ENCODE measurements at regions not wholly inside any gene's neighbourhood (a gene's known extent, or its start where the extent isn't known, plus 50 kb on each side); places are given as distances from the start of the nearest gene placed in this dataset.
"Not testable (repeated sequence)": the region's sequence is repeated elsewhere in the genome, so short reads cannot be mapped to it uniquely, and the experiment has no call there.

DNA sequence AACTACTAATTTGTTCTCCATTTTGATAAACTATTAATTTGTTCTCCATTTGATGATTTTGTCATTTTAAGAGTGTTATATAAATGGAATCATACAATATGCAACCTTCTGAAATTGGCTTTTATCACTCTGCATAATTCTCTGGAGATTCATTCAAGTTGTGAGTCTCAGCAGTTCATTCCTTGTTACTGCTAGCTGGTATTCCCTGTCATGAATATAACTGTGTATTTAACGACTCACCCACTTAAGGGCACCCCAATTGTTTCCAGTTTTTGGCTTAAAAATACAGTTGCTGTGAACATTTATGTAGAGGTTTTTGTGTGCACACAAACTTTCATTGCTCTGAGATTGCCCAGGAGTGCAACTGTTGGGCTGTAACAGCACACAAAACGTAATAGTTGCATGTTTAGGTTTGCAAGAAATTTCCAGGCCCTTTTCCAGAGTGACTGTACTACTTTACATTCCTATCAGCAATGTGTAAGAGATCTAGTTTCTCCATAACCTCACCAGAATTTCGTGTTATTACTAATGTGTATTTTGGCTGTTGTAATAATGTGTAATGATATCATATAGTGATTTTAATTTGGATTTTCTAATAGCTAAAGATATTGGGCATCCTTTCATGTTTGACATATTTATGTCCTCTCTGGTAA, 153.2 kb upstream of the ADCY1 start:
- TF ChIP-seq CTCF (conservative IDR thresholded peaks at IDR 0.05; ENCODE audit: low read depth, low read length) = no peak
- peak; percentile 22 for DNase-seq (ENCODE audit: low read depth)
- H3K4me3 ChIP-seq (ENCODE audit: low read depth, low read length) = no peak overlapping the region

- TF ChIP-seq CTCF (conservative IDR thresholded peaks at IDR 0.05; ENCODE audit: low read depth, low read length) = no peak
- H3K4me3 ChIP-seq (ENCODE audit: low read depth, low read length) = no peak overlapping the region
- DNase-seq (ENCODE audit: low read depth) = no peak
These were observed 152.4 kb upstream of the ADCY1 start for GRCh38 chr7:45421806-45422205.

DNA sequence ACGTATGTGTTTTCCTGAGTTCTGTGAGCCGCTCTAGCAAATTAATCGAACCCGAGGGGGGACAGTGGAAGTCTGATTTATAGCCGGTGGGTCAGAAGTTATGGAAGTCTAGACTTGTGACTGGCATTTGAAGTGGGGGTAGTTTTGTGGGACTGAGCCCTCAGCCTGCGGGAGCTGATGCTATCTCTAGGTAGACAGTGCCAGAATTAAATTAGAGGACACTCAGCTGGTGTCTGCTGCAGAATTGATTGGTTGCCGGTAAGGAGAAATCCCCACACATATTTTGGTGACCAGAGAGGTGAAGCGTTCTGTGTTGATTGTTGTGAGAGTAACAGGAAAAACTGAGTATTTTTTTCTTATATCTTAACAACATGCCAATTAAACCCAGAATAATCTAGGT, 143.8 kb upstream of the ADCY1 start:
- DNase-seq (ENCODE audit: low read depth) = no peak

DNA sequence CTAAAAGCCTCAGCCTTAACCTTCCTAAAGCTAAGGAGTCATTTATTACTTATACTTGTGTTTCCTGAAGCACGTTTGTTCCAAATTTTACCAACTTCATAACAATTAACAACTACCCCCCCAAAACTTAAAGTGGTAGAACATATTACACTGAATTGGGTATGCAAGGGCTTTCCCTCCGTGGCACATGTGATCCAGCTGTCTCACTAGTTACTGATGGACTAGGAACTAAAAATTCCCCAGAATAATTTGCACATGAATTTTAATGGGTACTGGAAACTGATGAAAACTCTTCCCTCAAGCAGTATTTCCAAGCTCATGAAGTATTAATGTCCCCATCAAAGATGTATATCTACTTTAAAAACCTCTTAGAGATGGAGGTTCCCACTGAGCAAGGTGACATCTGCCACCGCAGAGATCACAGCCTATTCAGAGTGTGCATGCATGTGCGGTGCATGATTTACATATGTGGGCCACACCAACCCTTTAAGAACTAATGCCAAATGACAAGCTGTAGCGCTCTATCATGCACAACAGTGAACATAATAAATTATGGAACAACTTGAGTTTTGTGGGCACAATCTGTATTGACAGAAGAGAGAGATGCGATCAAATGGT, 139.9 kb upstream of the ADCY1 start:
- no peak overlapping the region for H3K4me3 ChIP-seq (ENCODE audit: low read depth, low read length)
- DNase-seq (ENCODE audit: low read depth) = no peak
- TF ChIP-seq CTCF (conservative IDR thresholded peaks at IDR 0.05; ENCODE audit: low read depth, low read length) = no peak

More for the DNA sequence above, 143.8 kb upstream of the ADCY1 start:
- H3K4me3 ChIP-seq (ENCODE audit: low read depth, low read length) = no peak overlapping the region
- TF ChIP-seq CTCF (conservative IDR thresholded peaks at IDR 0.05; ENCODE audit: low read depth, low read length) = no peak

DNA sequence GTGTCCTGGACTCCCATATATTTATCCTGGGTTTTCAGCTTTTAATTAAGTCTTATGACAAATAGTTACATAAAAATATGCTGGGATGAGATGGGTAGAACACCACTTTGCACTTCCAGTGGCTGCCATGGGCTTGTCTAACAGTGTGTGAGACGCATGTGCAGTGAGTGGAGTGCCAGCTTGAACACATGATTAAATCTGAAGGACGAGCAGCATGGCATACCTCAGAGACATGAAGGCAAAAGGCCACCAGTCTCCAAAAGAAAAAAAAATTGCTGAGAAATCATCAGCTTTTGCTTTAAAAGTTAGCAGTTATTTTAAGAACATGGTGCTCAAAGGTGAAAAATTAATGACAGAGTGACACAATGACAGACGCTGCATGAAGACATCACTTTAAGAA, 139.0 kb upstream of the ADCY1 start:
- no peak for DNase-seq (ENCODE audit: low read depth)
- H3K4me3 ChIP-seq (ENCODE audit: low read depth, low read length) = no peak overlapping the region
- no peak for TF ChIP-seq CTCF (conservative IDR thresholded peaks at IDR 0.05; ENCODE audit: low read depth, low read length)

DNA sequence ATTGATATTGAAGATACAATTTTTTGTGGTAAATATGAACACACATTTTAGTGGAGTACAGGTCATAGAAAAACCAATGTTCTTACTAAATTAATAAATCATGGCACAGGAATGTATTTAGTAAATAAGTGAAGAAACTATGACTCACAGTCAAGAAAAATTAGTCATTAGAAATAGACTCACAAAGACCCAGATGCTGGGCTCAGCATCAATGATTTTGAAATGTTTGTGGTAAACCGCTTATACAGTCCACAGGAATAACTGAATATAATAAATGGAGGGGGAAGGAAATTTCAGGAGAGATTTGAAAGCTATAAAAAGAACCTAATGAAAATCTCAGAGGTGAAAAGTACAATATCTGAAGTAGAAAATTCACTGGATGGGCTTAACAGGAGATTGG, 138.3 kb upstream of the ADCY1 start:
- peak; percentile 80 for DNase-seq (ENCODE audit: low read depth)

DNA sequence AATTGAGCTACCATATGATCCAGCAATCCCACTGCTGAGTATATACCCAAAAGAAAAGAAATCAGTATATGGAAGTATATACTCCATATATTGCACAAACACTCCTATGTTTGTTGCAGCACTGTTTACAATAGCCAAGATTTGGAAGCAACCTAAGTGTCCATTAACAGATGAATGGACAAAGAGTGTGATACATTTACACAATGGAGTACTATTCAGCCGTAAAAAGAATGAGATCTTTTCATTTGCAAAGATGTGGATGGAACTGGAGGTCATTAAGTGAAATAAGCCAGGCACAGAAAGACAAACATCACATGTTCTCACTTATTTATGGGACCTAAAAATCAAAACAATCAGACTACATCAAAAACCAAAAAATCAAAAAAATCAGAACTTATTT, 133.4 kb upstream of the ADCY1 start:
- DNase-seq (ENCODE audit: low read depth); H3K4me3 ChIP-seq (ENCODE audit: low read depth, low read length): not testable (repeated sequence)

More for the DNA sequence above, 138.3 kb upstream of the ADCY1 start:
- no peak overlapping the region for H3K4me3 ChIP-seq (ENCODE audit: low read depth, low read length)
- TF ChIP-seq CTCF (conservative IDR thresholded peaks at IDR 0.05; ENCODE audit: low read depth, low read length) = no peak
